ENCODE measurements at regions not wholly inside any gene's neighbourhood (a gene's known extent, or its start where the extent isn't known, plus 50 kb on each side); places are given as distances from the start of the nearest gene placed in this dataset.

GRCh38 chr13:99834246-99834645, 137.3 kb downstream of the ZIC5 start:
- DNase-seq (ENCODE audit: low spot score), result no peak
- Histone ChIP-seq H3K4me3 (no peak overlapping the region), H3K27ac (no peak overlapping the region)
- no peak for TF ChIP-seq CTCF (IDR thresholded peaks at IDR 0.05)

GRCh38 chr13:99832347-99832746, 139.2 kb downstream of the ZIC5 start:
- Histone ChIP-seq H3K27ac (no peak overlapping the region), H3K4me3 (no peak overlapping the region)
- no peak for DNase-seq (ENCODE audit: low spot score)
- TF ChIP-seq CTCF (IDR thresholded peaks at IDR 0.05), result no peak

- no peak for TF ChIP-seq CTCF (IDR thresholded peaks at IDR 0.05)
- Histone ChIP-seq H3K4me3 (no peak overlapping the region), H3K27ac (no peak overlapping the region)
- no peak for DNase-seq (ENCODE audit: low spot score)
These were observed 140.6 kb downstream of the ZIC5 start for GRCh38 chr13:99830931-99831330.

- no peak for TF ChIP-seq CTCF (IDR thresholded peaks at IDR 0.05)
- Histone ChIP-seq H3K4me3 (no peak overlapping the region), H3K27ac (no peak overlapping the region)
- DNase-seq (ENCODE audit: low spot score), result no peak
These were observed 141.9 kb downstream of the ZIC5 start for GRCh38 chr13:99829593-99830239.

- Histone ChIP-seq H3K4me3 (no peak overlapping the region), H3K27ac (no peak overlapping the region)
- TF ChIP-seq CTCF (IDR thresholded peaks at IDR 0.05), result no peak
- DNase-seq (ENCODE audit: low spot score), result no peak
These were observed 142.4 kb downstream of the ZIC5 start for GRCh38 chr13:99829161-99829560.

- no peak for DNase-seq (ENCODE audit: low spot score)
- Histone ChIP-seq H3K4me3 (no peak overlapping the region), H3K27ac (no peak overlapping the region)
- no peak for TF ChIP-seq CTCF (IDR thresholded peaks at IDR 0.05)
These were observed 142.8 kb downstream of the ZIC5 start for GRCh38 chr13:99828735-99829134.

GRCh38 chr13:99828123-99828522, 143.4 kb downstream of the ZIC5 start:
- DNase-seq (ENCODE audit: low spot score), result no peak
- no peak for TF ChIP-seq CTCF (IDR thresholded peaks at IDR 0.05)
- H3K4me3 ChIP-seq, result no peak overlapping the region

More at GRCh38 chr13:99828123-99828522, 143.4 kb downstream of the ZIC5 start:
- no peak overlapping the region for H3K27ac ChIP-seq
